ENCODE measurements at regions not wholly inside any gene's neighbourhood (a gene's known extent, or its start where the extent isn't known, plus 50 kb on each side); places are given as distances from the start of the nearest gene placed in this dataset.

GRCh38 chr19:28641395-28641794 lies 571.6 kb downstream of the UQCRFS1 start:
- TF ChIP-seq POLR2A (IDR thresholded peaks at IDR 0.05; ENCODE audit: extremely low read depth, insufficient read length) = no peak
- no peak for TF ChIP-seq CTCF (IDR thresholded peaks at IDR 0.05; ENCODE audit: low read depth, low read length)
- TF ChIP-seq MYC (IDR thresholded peaks at IDR 0.05; ENCODE audit: low read depth, low read length) = no peak
